WERI-Rb-1 (cell line): ENCODE measurements at regions not wholly inside any gene's neighbourhood (a gene's known extent, or its start where the extent isn't known, plus 50 kb on each side); places are given as distances from the start of the nearest gene placed in this dataset.

ENCODE experiments used
- DNase-seq: peaks from one replicate; pipeline ENCODE4 v3.0.0-alpha.2; 2020
- H3K27ac ChIP-seq: fragments of 250-450 bp; sonication (Bioruptor Pico); 2 replicates; pipeline ENCODE4 v1.5.1; 2020; ENCODE audit warnings: mild to moderate bottlenecking, moderate library complexity
- H3K27me3 ChIP-seq: fragments of 250-450 bp; sonication (Bioruptor Pico); 2 replicates; pipeline ENCODE4 v1.5.1; 2021; ENCODE audit warnings: mild to moderate bottlenecking, low read depth, moderate library complexity; ENCODE audit not compliant: insufficient read depth, severe bottlenecking
- H3K36me3 ChIP-seq: fragments of 250-450 bp; sonication (Bioruptor Pico); 2 replicates; pipeline ENCODE4 v1.5.1; 2020; ENCODE audit warnings: mild to moderate bottlenecking, moderate library complexity
- H3K4me3 ChIP-seq: 2 replicates; pipeline ENCODE4 v1.5.1; 2011; ENCODE audit warnings: low read depth, mild to moderate bottlenecking, control low read depth, low read length
- H3K9me3 ChIP-seq: fragments of 250-450 bp; sonication (Bioruptor Pico); 2 replicates; pipeline ENCODE4 v1.5.1; 2021; ENCODE audit warnings: mild to moderate bottlenecking, moderate library complexity; ENCODE audit not compliant: severe bottlenecking
- TF ChIP-seq, protein P1 (sequence below): IDR thresholded peaks from 2 replicates; pipeline ENCODE4 v1.5.1; 2011; ENCODE audit warnings: low read depth, mild to moderate bottlenecking, control low read depth, inconsistent platforms, low read length

DNA sequence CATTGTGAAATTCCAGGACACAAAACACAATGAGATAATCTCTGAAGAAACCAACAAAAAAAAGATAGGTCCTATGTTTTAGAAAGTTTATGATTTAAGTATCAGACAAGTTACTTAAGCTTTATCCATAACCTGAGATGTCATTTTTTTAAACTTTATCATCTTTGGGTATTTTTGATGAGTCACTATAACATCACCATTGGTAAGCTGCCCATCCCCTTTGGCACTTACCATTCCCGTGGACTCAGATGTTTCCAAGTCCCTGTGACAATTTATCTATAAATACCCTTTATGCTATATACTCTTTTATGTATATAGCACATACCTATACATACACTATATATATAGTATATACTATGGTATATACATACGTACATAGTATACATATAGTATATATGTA is 198.9 kb upstream of the GEMIN8 start:
- DNase-seq: no peak
- H3K27me3 ChIP-seq: peaks cover 21% of the 10 kb centered on the region
- TF ChIP-seq, protein P1, sequence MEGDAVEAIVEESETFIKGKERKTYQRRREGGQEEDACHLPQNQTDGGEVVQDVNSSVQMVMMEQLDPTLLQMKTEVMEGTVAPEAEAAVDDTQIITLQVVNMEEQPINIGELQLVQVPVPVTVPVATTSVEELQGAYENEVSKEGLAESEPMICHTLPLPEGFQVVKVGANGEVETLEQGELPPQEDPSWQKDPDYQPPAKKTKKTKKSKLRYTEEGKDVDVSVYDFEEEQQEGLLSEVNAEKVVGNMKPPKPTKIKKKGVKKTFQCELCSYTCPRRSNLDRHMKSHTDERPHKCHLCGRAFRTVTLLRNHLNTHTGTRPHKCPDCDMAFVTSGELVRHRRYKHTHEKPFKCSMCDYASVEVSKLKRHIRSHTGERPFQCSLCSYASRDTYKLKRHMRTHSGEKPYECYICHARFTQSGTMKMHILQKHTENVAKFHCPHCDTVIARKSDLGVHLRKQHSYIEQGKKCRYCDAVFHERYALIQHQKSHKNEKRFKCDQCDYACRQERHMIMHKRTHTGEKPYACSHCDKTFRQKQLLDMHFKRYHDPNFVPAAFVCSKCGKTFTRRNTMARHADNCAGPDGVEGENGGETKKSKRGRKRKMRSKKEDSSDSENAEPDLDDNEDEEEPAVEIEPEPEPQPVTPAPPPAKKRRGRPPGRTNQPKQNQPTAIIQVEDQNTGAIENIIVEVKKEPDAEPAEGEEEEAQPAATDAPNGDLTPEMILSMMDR: no peak
- no peaks in the 10 kb centered on the region for H3K36me3 ChIP-seq
- H3K4me3 ChIP-seq: no peak overlapping the region
- no peak overlapping the region for H3K27ac ChIP-seq
- no peaks in the 10 kb centered on the region for H3K9me3 ChIP-seq

DNA sequence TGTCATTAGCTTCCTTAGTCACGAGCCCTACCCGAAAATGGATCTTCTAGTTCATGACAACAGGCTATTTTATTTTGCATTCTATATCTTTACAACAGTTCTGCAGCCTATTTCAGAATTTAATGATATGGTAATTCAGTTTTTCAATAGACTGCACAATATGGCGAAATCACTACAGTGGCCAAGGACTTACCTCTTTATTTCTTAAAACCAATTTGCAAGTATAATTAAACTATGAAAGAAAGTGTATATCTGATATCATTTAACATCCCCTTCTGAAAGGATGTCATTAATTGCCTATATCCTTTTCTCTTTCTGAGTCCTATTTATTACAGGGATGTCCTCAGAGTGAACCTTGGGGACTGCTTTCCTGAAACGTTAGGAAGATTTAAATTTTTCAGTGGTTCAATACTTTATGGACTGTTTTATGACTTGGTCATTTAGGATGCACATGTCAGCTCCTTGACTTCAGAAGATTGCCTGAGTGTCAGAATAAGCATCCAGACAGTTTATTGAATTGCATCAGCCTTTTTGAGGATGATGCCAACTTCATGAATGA is 190.8 kb upstream of the GEMIN8 start:
- Histone ChIP-seq H3K9me3 (no peaks in the 10 kb centered on the region), H3K4me3 (no peak overlapping the region), H3K36me3 (no peaks in the 10 kb centered on the region), H3K27me3 (peaks cover 13% of the 10 kb centered on the region), H3K27ac (no peak overlapping the region)
- no peak for DNase-seq
- TF ChIP-seq, protein P1: no peak

GRCh38 chrX:14209034-14209433 is 179.3 kb upstream of the GEMIN8 start:
- Histone ChIP-seq H3K36me3 (no peaks in the 10 kb centered on the region), H3K27me3 (peaks cover 13% of the 10 kb centered on the region), H3K4me3 (no peak overlapping the region), H3K9me3 (no peaks in the 10 kb centered on the region), H3K27ac (no peak overlapping the region)
- DNase-seq: no peak
- TF ChIP-seq, protein P1: no peak

DNA sequence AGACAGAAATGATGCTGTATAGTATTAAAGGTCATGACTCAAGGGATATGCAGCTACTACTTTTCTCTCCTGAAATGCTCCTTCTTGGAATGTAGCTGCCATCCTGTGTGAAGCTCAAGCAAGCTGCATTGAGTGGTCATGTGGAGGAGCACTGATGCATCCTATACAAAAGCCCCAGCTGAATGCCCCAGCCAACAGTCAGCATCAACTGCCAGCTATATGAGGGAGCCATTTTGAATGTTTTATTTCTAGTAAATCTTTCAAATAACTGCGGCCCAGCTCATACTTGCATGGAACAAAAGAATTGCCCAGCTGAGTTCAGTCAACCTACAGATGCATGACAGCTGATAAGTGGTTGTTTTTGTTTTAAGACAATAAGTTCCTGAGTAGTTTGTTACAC is 165.0 kb upstream of the GEMIN8 start:
- Histone ChIP-seq H3K9me3 (no peaks in the 10 kb centered on the region), H3K27me3 (peaks cover 12% of the 10 kb centered on the region), H3K27ac (no peak overlapping the region), H3K4me3 (no peak overlapping the region), H3K36me3 (no peaks in the 10 kb centered on the region)
- TF ChIP-seq, protein P1: no peak
- no peak for DNase-seq

GRCh38 chrX:14193547-14193946 is 163.9 kb upstream of the GEMIN8 start:
- TF ChIP-seq, protein P1: no peak
- Histone ChIP-seq H3K9me3 (no peaks in the 10 kb centered on the region), H3K27ac (no peak overlapping the region), H3K27me3 (peaks cover 15% of the 10 kb centered on the region), H3K4me3 (no peak overlapping the region), H3K36me3 (no peaks in the 10 kb centered on the region)
- DNase-seq: no peak

- TF ChIP-seq, protein P1: no peak
- Histone ChIP-seq H3K36me3 (no peaks in the 10 kb centered on the region), H3K27me3 (peaks cover 50% of the 10 kb centered on the region), H3K27ac (no peak overlapping the region), H3K4me3 (no peak overlapping the region), H3K9me3 (no peaks in the 10 kb centered on the region)
- no peak for DNase-seq
Observed at GRCh38 chrX:14173873-14174272, 144.2 kb upstream of the GEMIN8 start.
